GM23248 (cell line): ENCODE measurements at regions not wholly inside any gene's neighbourhood (a gene's known extent, or its start where the extent isn't known, plus 50 kb on each side); places are given as distances from the start of the nearest gene placed in this dataset.

Experiments used
- EZH2 ChIP-seq: fragments of 200-600 bp; sonication (generic); IDR thresholded peaks from 2 replicates; pipeline ENCODE4 v1.6.1; 2018; ENCODE audit warnings: antibody characterized with exemption, mild to moderate bottlenecking; ENCODE audit not compliant: insufficient read depth, poor library complexity, severe bottlenecking
- EZH2phosphoT487 ChIP-seq: fragments of 200-600 bp; sonication (generic); IDR thresholded peaks from 2 replicates; pipeline ENCODE4 v1.6.1; 2018; ENCODE audit warnings: antibody characterized with exemption, moderate library complexity, mild to moderate bottlenecking, low read depth; ENCODE audit not compliant: insufficient read depth

GRCh38 chr6:105568751-105569150, 165.9 kb upstream of the PREP start:
- TF ChIP-seq EZH2 (no peak), EZH2phosphoT487 (no peak)
